HG03575 (cell line): ENCODE measurements at regions not wholly inside any gene's neighbourhood (a gene's known extent, or its start where the extent isn't known, plus 50 kb on each side); places are given as distances from the start of the nearest gene placed in this dataset.

Source experiments
- ATAC-seq: cut with Tn5 transposase; IDR thresholded peaks from one replicate; pipeline ENCODE4 v1.9.1; 2021; ENCODE audit not compliant: unreplicated experiment, insufficient number of reproducible peaks, low FRiP score; ENCODE audit errors: extremely low read depth

DNA sequence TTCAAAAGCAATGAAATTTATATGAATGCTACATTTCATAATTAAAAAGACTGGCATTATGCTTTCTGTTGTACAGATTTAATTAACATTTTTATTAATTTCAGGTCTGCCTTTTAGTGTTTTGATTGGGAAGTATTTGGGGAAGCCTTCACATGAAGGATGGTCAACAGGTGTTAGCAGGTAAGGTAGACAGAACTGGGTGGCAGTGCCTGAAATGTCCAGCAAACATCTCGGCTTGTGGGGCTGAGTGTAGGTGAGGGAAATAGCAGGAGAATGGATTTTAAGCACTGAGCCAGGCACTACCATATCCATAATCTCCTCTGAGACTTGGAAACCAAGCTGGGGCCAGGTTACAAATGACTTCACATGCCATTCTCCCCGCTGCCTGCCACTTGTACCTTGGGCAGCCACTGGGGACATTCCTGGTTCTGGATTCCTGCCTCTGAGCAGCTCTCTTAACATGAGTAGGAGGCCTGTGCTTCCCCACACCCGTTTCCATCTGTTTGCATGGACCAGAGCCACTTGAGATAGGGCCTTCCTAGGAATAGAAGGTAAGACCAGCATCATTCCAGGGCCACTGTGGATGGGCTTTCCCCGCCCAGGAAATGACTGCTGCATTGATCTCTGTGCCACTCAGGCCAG is 125.9 kb upstream of the HES1 start:
- ATAC-seq = no peak

DNA sequence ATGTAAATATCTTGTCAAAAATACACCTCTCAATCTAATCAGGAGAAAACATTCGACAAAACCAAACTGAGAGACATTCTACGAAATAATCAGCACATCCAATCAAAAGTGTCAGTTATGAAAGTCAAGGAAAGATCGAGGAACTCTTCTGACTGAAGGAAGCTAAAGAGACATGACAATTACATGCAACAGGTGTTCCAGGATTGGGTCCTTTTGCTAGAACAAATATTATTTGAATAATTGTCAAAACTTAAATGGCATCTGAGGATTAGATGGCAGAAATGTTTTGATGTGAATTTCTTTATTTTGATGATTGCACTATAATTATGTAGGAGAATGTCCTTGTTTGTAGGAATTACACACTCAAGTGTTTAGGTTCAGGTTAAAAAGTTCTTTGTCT is 124.1 kb upstream of the HES1 start:
- no peak for ATAC-seq

DNA sequence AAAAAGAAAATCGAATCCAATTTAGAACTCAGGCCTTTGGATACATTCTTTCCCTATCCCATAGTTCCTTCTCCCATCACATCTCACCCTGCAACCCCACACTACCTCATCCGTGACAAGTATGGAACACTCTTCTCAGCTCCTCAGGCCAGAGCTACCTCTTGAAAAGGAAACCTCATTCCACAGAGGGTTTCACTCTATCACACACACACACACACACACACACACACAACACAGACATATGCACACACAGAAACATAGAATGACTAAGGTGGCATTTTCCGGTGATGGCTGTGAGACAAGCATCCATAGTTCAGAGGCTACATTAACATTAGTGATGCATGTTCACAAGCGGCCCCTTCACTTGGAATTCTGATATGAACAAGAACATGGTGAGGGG is 122.0 kb upstream of the HES1 start:
- ATAC-seq = no peak

DNA sequence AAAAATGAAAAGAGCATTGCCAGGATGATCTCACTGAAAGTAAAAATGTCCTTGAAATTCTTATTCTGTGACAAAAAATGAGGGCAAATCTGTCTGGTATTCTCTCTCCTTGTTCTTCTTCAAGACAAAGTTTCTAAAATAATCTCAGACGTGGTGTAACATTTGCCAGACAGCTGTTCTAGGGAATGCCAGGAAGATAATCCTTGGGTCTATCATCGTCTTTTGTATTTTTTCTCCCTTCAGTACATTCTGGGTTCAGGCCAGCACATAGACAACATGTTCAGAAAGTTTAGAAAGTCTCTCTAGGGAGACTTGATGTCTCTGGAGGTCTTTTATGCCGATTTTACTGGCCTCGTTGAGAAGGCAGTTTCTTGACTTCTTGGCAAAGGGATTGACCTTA is 121.2 kb upstream of the HES1 start:
- no peak for ATAC-seq

DNA sequence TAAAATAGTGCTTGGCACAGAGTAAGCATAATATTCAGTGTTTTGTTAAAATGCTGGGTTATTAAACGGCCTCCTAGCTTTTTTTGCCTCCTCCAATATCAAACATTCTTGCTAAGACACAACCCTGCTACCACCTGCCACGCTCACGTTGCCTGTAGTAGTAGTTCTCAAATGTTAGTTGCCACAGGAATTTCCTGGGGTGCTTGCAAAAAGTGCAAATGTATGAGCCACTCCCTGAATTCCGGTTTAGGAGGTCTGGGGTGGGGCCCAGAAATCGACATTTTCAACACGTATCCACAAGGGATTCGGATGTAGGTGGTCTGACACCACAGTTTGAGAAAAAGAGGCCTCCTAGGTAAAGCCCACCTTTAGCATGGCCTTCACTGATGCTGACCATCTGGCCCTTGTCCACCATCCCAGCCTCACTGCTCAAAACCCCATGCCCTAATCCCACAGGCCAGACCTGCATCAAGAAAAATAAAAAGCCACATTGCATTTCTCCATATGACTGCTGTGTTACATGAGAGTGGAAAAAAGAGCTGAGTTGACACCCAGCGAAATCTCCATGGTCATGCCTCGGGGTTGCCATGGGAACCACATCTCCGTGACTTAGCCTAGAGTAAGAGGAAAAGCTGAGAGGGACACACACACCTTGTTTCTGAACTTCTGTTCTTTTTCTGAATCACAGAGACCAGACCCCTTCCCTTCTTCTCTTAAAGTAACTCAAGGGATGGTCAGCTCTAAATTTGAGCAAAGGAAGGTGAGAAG is 116.4 kb upstream of the HES1 start:
- ATAC-seq = no peak

DNA sequence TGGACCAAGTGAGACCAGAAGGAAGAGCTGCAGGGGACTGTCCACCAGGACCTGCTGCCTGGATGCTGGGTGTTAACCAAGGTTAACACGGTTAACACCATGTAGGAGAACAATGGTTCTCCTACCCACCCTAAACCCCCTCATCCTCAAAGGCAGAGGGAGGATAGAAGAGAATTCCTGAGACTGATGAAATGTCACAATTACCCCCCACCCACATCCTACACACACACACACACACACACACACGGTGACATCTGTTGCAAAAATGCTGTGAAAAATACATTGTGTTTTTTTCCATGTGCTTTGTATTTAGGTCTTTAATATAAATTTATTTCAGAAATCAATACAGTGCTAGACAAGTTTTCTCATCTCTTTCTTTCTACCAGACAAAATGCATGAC is 113.9 kb upstream of the HES1 start:
- ATAC-seq = no peak

DNA sequence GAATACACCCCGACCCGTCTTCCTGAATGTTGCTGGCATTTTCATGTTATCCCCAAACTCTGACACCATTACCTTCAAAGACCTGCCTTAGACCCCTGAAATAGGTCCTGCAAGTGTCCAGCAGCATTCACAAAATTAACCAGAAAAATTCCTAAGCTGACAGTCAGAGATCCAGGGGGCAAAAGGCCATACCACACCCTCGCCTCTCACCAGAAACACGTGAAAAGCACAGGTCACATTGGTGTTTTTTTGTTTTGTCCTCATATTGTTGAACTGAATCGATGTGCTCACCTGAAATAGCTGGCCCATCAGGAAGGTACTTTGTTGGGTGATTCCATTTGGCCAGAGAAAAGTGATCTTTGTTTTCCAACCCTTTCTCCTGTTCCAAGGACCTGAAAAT is 113.1 kb upstream of the HES1 start:
- no peak for ATAC-seq

DNA sequence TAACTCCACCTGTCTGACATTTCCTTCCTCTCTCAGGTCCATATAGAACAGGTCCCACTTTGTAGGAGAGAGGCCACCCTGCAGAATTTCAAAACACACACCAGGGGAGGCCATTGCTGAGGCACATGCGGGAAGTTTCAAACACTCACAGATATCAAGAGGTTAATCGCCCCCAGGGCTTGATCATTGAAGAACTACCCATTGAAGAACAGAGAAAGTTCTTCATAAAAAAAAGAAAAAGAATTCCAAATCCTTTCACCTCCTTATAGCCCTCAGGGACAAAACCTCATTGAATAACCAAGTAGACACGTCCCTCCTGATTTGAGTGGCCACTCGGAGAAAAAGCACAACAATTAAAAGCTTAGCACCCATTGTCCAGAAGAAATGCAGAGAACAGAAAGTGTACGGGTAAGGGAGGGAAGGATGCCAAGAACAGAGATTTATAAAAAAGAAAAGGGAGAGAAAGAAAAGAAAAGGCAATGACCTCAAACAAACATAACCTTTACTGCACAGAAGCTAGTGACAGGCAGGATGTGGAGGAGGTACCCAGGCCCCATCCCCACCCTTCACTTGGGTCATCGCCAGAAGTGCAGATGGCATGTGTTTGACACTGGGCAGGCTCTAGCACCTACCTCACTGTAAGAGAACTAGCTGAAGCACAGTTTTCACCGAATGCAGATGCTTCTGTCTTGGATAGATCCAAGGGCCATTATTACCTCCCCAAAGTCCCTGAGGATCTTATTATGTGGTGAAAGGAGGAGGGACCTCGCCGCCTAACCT is 112.3 kb upstream of the HES1 start:
- no peak for ATAC-seq

DNA sequence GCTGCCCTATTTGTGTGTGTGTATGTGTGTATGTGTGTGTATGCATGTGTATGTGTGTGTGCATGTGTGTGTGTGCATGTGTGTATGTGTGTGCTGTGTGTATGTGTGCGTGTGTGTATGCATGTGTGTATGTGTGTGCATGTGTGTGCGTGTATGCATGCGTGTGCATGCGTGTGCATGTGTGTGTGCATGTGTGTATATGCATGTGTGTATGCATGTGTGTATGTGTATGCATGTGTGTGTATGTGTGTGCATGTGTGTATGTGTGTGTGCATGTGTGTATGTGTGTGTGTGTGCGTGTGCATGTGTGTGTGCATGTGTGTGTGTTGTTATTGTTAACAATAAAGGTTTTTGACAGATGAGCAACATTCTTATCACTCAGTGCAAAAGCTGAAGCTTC is 110.8 kb upstream of the HES1 start:
- no peak for ATAC-seq

DNA sequence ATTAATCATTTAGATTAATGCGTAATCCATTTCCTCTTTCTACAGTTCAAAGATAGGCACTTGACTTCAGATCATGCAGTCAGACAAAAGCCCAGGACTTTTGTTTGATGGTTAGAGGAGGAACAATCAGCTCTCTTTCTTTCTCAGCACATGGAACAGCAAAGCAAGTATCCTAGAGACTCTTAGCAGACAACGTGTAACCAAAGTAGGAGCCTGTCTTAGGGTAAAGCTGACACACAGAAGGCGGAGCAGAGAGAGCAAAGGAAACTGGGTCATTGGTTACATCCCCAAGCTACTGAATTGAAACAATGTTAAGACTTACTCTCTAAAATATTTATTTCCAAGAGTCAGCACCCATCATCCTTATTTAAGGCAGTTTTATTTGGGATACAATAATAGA is 110.0 kb upstream of the HES1 start:
- ATAC-seq = no peak

DNA sequence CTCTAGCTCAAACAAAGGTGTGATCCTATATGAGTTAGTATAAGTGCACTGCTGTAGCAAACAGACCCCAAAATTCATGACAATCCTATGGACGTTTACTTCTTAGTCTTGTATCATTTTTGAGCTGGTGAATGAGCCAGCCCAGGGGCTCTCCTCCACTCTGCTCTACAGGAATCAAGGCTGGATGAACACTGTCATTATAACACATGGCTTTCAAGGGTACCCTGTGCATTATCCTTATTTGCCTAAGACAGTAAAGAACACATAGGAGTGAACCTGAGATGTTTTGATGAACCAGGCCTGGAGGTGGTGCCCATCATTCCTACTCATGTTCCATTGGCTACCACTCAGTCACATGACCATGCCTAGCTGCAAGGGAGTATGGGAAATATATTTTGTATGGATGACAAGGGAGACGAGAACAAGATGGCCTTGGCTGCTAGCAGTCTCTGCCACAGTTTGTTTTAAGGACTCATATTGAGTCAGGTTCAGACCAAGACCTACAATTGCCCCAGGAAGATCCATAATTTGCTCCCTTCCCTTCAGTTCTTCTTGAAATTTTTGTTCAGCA is 107.4 kb upstream of the HES1 start:
- ATAC-seq = no peak

DNA sequence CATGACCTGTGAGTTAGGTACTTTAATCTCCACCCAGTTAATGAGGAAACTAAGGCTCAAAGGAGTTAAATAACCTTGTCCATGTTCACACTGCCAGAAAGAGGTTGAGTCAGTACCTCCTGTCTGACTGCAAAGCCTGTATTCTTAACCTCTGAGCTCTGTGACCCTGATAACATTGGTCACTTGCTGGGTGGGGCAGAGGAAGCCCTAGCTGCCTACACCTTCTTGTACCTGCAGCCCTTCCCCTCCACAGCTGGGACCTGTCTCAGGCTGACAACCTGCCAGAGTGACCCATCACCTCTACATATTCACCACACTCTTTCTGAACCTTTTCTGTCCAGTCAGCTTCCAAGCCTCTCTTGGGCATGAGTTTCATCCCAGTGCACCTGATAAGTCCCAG is 106.1 kb upstream of the HES1 start:
- ATAC-seq = no peak

DNA sequence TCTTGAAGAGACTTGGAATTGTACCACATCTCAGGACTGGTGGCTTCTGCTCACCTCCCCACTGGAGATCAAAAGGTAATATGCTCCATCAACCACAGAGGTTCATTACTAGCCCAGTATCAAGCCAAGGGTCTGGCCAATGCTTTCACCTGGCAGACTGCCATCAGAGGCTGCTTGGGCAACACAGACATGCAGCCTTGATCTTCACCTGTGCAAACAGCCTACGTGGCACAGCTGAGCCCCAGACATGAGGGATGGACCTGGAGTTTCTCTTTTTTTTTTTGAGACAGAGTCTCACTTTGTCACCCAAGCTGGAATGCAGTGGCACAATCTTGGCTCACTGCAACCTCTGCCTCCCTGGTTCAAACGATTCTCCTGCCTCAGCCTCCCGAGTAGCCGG is 105.6 kb upstream of the HES1 start:
- no peak for ATAC-seq

DNA sequence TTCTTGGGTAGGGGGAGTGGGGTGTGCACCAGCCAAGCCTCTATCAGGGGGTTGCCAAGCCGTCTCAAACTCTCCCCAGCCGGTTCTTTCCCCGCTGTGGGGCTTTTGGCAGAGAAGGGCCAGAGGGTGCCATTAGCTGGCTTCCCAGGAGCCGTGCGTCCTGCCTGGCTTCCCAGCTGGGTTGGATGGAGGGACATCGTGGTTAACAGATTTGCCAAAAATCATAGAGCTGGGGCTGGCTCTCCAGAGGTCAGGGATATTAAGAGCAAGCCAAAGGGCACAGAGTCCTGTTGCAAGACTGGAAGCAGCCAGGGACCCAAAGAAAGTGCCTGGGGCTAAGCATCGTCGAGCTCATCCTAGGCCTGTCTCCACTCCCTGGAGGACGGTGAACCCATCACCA is 104.6 kb upstream of the HES1 start:
- ATAC-seq = no peak

DNA sequence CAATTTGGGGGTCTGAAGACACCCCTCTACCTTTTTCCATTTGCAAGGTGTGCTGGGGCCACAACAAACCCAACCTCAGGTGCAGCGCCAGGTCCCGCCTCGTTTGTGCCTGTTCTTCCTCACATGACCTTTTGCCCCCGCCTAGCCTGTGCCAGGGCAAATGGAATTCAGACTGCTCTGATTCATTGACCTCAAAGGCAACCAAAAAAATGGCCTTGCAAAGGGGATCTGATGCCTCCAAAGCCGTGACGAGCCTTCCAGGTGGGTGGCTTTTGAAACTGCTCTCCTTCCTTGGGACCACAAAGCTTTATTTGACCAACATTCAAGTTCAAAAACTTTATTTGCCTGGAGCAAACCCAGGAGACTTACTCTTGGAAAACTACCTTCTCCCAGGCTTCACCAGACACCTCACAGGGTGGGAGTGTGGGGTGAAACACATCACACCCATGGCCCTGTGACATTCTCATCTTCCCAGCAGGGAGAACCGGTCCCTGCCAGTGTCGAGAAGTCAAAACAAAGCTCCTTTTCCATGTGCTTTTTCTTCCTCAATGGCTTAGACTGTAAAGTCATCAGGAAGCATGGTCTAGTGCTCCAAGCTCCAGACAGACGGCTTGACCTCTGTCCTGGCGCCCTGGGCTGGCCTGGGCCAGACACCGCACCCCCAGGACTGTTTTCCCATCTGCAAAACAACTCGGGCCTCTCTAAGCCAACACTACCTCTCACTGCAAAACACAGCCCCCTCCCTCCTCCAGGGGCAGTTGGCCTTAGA is 103.9 kb upstream of the HES1 start:
- no peak for ATAC-seq

DNA sequence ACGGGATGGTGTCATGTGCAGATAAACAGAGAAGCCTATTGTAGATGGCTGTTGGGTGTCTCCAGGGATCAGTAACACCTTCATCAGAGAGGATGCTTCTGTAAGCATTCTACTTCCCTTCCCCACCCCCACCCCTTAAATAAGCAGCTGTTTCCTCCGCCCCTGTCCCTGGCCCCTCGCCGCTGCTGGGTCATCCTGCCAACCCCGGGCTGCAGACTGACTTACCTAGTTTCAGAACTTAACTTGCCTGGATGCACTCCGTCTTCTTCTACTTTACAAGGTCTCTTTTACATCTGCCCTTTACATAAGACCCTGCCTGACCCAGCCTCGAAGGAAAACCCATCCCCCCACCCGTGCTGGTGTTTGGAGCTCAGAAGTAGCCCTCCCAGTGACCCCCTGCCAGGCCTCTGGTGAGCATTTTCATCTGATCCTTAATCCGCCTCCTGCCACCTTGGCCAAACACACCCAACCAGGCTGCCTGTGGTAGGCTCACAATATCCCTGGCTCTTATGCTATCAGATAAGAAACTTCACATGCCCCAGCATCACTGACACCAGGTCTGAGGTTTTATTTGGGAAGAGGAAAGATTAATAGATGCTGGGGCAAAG is 103.0 kb upstream of the HES1 start:
- ATAC-seq = no peak

DNA sequence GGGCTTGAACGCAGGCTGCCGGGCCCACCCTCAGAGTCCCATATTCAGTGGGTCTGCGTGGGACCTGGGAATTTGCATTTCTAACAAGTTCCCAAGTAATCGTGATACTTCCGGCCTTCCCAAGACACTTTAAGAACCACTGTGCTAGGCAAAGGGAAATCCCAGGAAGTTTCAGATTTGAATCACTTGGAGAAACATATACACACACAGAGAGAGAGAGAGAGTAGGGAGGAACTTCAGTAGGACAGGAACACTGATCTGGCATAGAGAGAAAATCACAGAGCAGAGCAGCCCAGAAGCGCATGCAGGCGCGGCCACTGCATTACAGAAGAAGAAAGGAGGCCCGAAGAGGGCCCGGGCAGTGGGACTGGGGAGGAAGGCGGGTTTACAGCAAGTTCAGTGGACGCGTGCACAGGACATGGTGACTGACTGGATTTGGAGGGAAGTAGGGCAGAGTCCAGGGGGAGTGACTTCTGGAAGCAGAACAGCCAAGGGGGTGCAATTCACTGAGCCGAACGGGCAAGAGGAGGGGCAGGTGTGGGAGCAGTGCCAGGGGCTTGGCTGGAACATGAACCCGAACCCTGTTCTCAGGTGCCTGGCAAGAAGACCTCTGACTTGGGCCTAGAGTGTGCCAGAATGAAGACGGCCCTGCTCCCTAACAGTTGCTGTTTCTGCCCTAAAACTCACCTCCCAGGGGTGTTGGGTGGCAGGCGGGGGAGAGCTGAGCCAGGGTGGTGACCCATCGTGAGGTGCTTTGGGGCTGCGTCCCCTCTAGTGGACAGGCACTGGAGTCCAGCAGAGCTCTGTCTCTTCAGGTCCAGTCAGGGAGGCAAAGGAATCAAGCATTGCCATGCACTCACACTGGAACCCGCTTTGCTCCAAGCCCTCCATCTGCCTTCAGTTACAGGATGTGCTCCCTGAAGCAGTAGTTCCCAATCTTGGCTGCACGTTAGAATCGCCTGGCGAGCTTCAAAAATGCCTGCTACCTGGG is 101.3 kb upstream of the HES1 start:
- no peak for ATAC-seq
